HCT116 (cell line): ENCODE measurements at regions not wholly inside any gene's neighbourhood (a gene's known extent, or its start where the extent isn't known, plus 50 kb on each side); places are given as distances from the start of the nearest gene placed in this dataset.

Source experiments
- ATAC-seq: fragments of 200-7000 bp; cut with Tn5 transposase; 2 replicates; pipeline ENCODE4 v1.9.1; 2020; ENCODE audit warnings: mild to moderate bottlenecking, moderate library complexity
- BruUV-seq: library from RNA; stranded (reverse); fragments of 400-500 nt; replicated peaks from 2 replicates; lab custom pipeline; 2021; lab: Mats Ljungman, UMichigan
- CTCF ChIA-PET: fragments of 300-600 bp; sonication (Branson Sonifier 250); formaldehyde crosslinking; loops from one replicate; lab custom pipeline; 2021; ENCODE audit warnings: antibody characterized with exemption; lab: Charles Lee
- POLR2A ChIA-PET: fragments of 300-600, 350-600 bp; sonication (Branson Sonifier 250); formaldehyde crosslinking; loops from one replicate; lab custom pipeline; 2021; ENCODE audit warnings: antibody characterized with exemption; lab: Charles Lee
- RAD21 ChIA-PET, 2 experiments: fragments of 300-600 bp; sonication (Branson Sonifier 250); formaldehyde crosslinking; loops; one replicate each; lab custom pipeline; 2023; ENCODE audit warnings: low total read pairs in 2 of 2; ENCODE audit not compliant: uncharacterized antibody in 2 of 2, unreplicated experiment in 2 of 2, low non-redundant PET in 1 of 2; lab: Charles Lee
- DNase-seq: peaks from one replicate; pipeline ENCODE4 v3.0.0-alpha.2; 2010; ENCODE audit warnings: low read depth, low spot score
- H2AFZ ChIP-seq: fragments of 200-600 bp; shearing (Covaris generic), sonication (generic); 2 replicates; pipeline ENCODE4 v1.6.1; 2017; ENCODE audit warnings: low read depth, mixed run types, mixed read lengths, antibody characterized with exemption, low read length; ENCODE audit not compliant: poor library complexity, severe bottlenecking
- H3K27ac ChIP-seq: 2 replicates; pipeline ENCODE4 v1.5.1; 2012; ENCODE audit warnings: low read depth, low read length
- H3K27me3 ChIP-seq: fragments of 200-600 bp; sonication (generic); 2 replicates; pipeline ENCODE4 v1.6.1; 2016; ENCODE audit warnings: mixed run types, low read length, mixed read lengths; ENCODE audit not compliant: insufficient read depth
- H3K36me3 ChIP-seq, 2 experiments: fragments of 200-500 bp in 1 of 2; fragments of 200-600 bp in 1 of 2; sonication (Bioruptor generic) in 1 of 2; sonication (generic) in 1 of 2; 2 replicates each; pipeline versions ENCODE4 v1.5.1 to v1.6.1; 2014 to 2016; ENCODE audit warnings: low read length in 2 of 2, inconsistent platforms in 1 of 2, mixed read lengths in 1 of 2, mixed run types in 1 of 2; ENCODE audit not compliant: insufficient read depth in 2 of 2, control insufficient read depth in 1 of 2
- H3K4me1 ChIP-seq, 2 experiments: fragments of 200-600 bp in 1 of 2; sonication (generic) in 1 of 2; 2 replicates each; pipeline versions ENCODE4 v1.5.1 to v1.6.1; 2012 to 2017; ENCODE audit warnings: low read length in 2 of 2, inconsistent platforms in 1 of 2, mild to moderate bottlenecking in 1 of 2, mixed read lengths in 1 of 2, mixed run types in 1 of 2, moderate library complexity in 1 of 2; ENCODE audit not compliant: insufficient read depth in 2 of 2, control insufficient read depth in 1 of 2
- H3K4me2 ChIP-seq: fragments of 200-600 bp; sonication (generic); 2 replicates; pipeline ENCODE4 v1.6.1; 2017; ENCODE audit warnings: mixed run types, low read length, mixed read lengths
- H3K4me3 ChIP-seq, 2 experiments: fragments of 200-600 bp in 1 of 2; sonication (generic) in 1 of 2; replicated peaks in 1 of 2; 2 replicates each; pipeline ENCODE4 v1.5.1; 2011 to 2016; ENCODE audit warnings: low read length in 2 of 2, control low read depth in 1 of 2, low read depth in 1 of 2, mild to moderate bottlenecking in 1 of 2, mixed read lengths in 1 of 2, mixed run types in 1 of 2
- H3K79me2 ChIP-seq: fragments of 200-600 bp; sonication (generic); 2 replicates; pipeline ENCODE4 v1.6.1; 2017; ENCODE audit warnings: mild to moderate bottlenecking, mixed run types, low read length, moderate library complexity, mixed read lengths; ENCODE audit not compliant: insufficient read depth
- H3K9ac ChIP-seq: fragments of 200-600 bp; sonication (generic); 2 replicates; pipeline ENCODE4 v1.6.1; 2016; ENCODE audit warnings: low read length, mixed read lengths
- H3K9me2 ChIP-seq: fragments of 200-600 bp; sonication (generic), shearing (Covaris generic); 2 replicates; pipeline ENCODE4 v1.6.1; 2017; ENCODE audit warnings: mixed run types, mild to moderate bottlenecking, moderate library complexity; ENCODE audit not compliant: insufficient read depth
- H3K9me3 ChIP-seq, 2 experiments: fragments of 200-500 bp in 1 of 2; fragments of 200-600 bp in 1 of 2; sonication (Bioruptor generic) in 1 of 2; sonication (generic) in 1 of 2; 2 replicates each; pipeline ENCODE4 v1.6.1; 2014 to 2017; ENCODE audit warnings: low read length in 2 of 2, mixed read lengths in 2 of 2, inconsistent platforms in 1 of 2, low read depth in 1 of 2, mild to moderate bottlenecking in 1 of 2, mixed run types in 1 of 2, moderate library complexity in 1 of 2; ENCODE audit not compliant: control insufficient read depth in 1 of 2, insufficient read depth in 1 of 2
- H4K20me1 ChIP-seq: fragments of 200-600 bp; sonication (generic), shearing (Covaris generic); 2 replicates; pipeline ENCODE4 v1.6.1; 2017; ENCODE audit warnings: mixed run types, mild to moderate bottlenecking, moderate library complexity; ENCODE audit not compliant: insufficient read depth
- CEBPB ChIP-seq: IDR thresholded peaks from 2 replicates; pipeline ENCODE4 v1.6.1; 2012; ENCODE audit warnings: low read depth
- ELF1 ChIP-seq: IDR thresholded peaks from 2 replicates; pipeline ENCODE4 v1.6.1; 2012; ENCODE audit warnings: low read depth, borderline replicate concordance
- FOSL1 ChIP-seq: IDR thresholded peaks from 2 replicates; pipeline ENCODE4 v1.6.1; 2012; ENCODE audit warnings: low read depth
- POLR2A ChIP-seq: IDR thresholded peaks from 2 replicates; pipeline ENCODE4 v1.7.0; 2011; ENCODE audit warnings: borderline replicate concordance; ENCODE audit not compliant: insufficient read depth, insufficient read length; ENCODE audit errors: extremely low read depth
- REST ChIP-seq: IDR thresholded peaks from 2 replicates; pipeline ENCODE4 v1.6.1; 2012; ENCODE audit warnings: low read depth
- SIN3A ChIP-seq: IDR thresholded peaks from 2 replicates; pipeline ENCODE4 v1.6.1; 2012; ENCODE audit warnings: low read depth
- SP1 ChIP-seq: IDR thresholded peaks from 2 replicates; pipeline ENCODE4 v1.6.1; 2012; ENCODE audit warnings: low read depth
- YY1 ChIP-seq: IDR thresholded peaks from 2 replicates; pipeline ENCODE4 v1.6.1; 2011; ENCODE audit warnings: low read length, low read depth, moderate library complexity, mild to moderate bottlenecking; ENCODE audit not compliant: insufficient replicate concordance; ENCODE audit errors: extremely low read depth
- ZFX ChIP-seq: fragments of 450-650 bp; IDR thresholded peaks from 2 replicates; pipeline ENCODE4 v1.6.1; 2017
- intact Hi-C: fragments of 100-400 bp; cut with micrococcal nuclease; formaldehyde crosslinking; loops from 2 replicates; pipeline ENCODE4 v1.10.0; 2022
- TF ChIP-seq, protein P1 (sequence below), 3 experiments: fragments of 200-600 bp in 1 of 3; sonication (generic) in 1 of 3; IDR thresholded peaks in 2 of 3; conservative IDR thresholded peaks in 1 of 3; 2 replicates each; pipeline ENCODE4 v1.5.1; 2012 to 2017; ENCODE audit warnings: low read depth in 2 of 3, low read length in 2 of 3, antibody characterized with exemption in 1 of 3, borderline replicate concordance in 1 of 3, control low read depth in 1 of 3, mild to moderate bottlenecking in 1 of 3, mixed read lengths in 1 of 3, mixed run types in 1 of 3, moderate library complexity in 1 of 3; ENCODE audit not compliant: insufficient read depth in 1 of 3

- no peak overlapping the region for H3K4me2 ChIP-seq
- H3K27ac ChIP-seq, result no peak overlapping the region
- H3K9me2 ChIP-seq, result no peaks in the 10 kb centered on the region
- H2AFZ ChIP-seq, result no peak overlapping the region
- no peaks in the 10 kb centered on the region for H3K79me2 ChIP-seq
- intact Hi-C loops, result no loop called here
- H4K20me1 ChIP-seq, result no peaks in the 10 kb centered on the region
- no peaks in the 10 kb centered on the region for H3K4me1 ChIP-seq
- no TSS peak for BruUV-seq
- POLR2A ChIA-PET, result no interaction called here
- H3K27me3 ChIP-seq, result no peaks in the 10 kb centered on the region
- no peaks in the 10 kb centered on the region for H3K36me3 ChIP-seq
- H3K9ac ChIP-seq, result no peak overlapping the region
- TF ChIP-seq FOSL1, result no peak
- TF ChIP-seq POLR2A, result no peak
- no peak for TF ChIP-seq SIN3A
- no peak for TF ChIP-seq SP1
- TF ChIP-seq, all 23 proteins: peak for 0
- Histone ChIP-seq H3K4me3 (no peak overlapping the region), H3K9me3 (no peaks in the 10 kb centered on the region)
- RAD21 ChIA-PET, result no interaction called here
- DNase-seq (no peak), ATAC-seq (no peak)
- CTCF ChIA-PET, result no interaction called here
Measured at GRCh38 chr4:124594945-124595344, 117.6 kb downstream of the ANKRD50 start.

GRCh38 chr4:124596816-124597215 lies 115.7 kb downstream of the ANKRD50 start:
- intact Hi-C loops, result no loop called here

More at GRCh38 chr4:124596816-124597215, 115.7 kb downstream of the ANKRD50 start:
- H4K20me1 ChIP-seq, result no peaks in the 10 kb centered on the region
- H3K79me2 ChIP-seq, result no peaks in the 10 kb centered on the region
- TF ChIP-seq CEBPB (no peak), YY1 (no peak), ZFX (no peak), REST (no peak), ELF1 (no peak)
- TF ChIP-seq, protein P1, sequence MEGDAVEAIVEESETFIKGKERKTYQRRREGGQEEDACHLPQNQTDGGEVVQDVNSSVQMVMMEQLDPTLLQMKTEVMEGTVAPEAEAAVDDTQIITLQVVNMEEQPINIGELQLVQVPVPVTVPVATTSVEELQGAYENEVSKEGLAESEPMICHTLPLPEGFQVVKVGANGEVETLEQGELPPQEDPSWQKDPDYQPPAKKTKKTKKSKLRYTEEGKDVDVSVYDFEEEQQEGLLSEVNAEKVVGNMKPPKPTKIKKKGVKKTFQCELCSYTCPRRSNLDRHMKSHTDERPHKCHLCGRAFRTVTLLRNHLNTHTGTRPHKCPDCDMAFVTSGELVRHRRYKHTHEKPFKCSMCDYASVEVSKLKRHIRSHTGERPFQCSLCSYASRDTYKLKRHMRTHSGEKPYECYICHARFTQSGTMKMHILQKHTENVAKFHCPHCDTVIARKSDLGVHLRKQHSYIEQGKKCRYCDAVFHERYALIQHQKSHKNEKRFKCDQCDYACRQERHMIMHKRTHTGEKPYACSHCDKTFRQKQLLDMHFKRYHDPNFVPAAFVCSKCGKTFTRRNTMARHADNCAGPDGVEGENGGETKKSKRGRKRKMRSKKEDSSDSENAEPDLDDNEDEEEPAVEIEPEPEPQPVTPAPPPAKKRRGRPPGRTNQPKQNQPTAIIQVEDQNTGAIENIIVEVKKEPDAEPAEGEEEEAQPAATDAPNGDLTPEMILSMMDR (IDR thresholded peaks at IDR 0.05 in 2 of 3, conservative IDR thresholded peaks at IDR 0.05 in 1 of 3; ENCODE audit: borderline replicate concordance in 1 of 3, insufficient read depth in 1 of 3, low read depth in 2 of 3, low read length in 2 of 3), result no peak
- H2AFZ ChIP-seq, result no peak overlapping the region
- H3K4me2 ChIP-seq, result no peak overlapping the region
- POLR2A ChIA-PET, result no interaction called here
- CTCF ChIA-PET, result no interaction called here
- RAD21 ChIA-PET, result no interaction called here
- H3K27ac ChIP-seq, result no peak overlapping the region
- no peaks in the 10 kb centered on the region for H3K36me3 ChIP-seq
- no TSS peak for BruUV-seq
- no peak overlapping the region for H3K9ac ChIP-seq
- DNase-seq (no peak), ATAC-seq (no peak)
- H3K4me1 ChIP-seq, result no peaks in the 10 kb centered on the region
- H3K4me3 ChIP-seq, result no peak overlapping the region
- no peaks in the 10 kb centered on the region for H3K9me3 ChIP-seq
- H3K27me3 ChIP-seq, result no peaks in the 10 kb centered on the region
- H3K9me2 ChIP-seq, result no peaks in the 10 kb centered on the region
